NT2/D1 (cell line): ENCODE measurements at regions not wholly inside any gene's neighbourhood (a gene's known extent, or its start where the extent isn't known, plus 50 kb on each side); places are given as distances from the start of the nearest gene placed in this dataset.

Experiments used
- YY1 ChIP-seq: IDR thresholded peaks from 2 replicates; pipeline ENCODE4 v1.6.1; 2011; ENCODE audit not compliant: insufficient read length, insufficient read depth
- ZNF274 ChIP-seq: IDR thresholded peaks from 2 replicates; pipeline ENCODE4 v1.6.1; 2011; ENCODE audit warnings: mild to moderate bottlenecking, low read depth, low read length

DNA sequence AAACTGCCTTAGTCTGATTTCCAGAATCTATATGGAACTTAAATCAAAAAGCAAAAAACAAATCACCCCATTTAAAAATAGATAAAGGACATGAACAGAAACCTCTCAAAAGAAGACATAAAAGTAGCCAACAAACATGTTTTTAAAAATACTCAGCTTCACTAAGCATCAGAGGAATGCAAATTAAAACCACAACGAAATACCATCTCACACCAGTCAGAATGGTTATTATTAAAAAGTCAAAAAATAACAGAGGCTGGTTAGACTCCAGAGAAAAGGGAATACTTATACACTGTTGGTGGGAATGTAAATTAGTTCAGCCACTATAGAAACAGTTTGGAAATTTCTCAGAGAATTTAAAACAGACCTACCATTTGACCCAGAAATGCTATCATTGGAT, 367.9 kb downstream of the ZIC4 start:
- TF ChIP-seq YY1 (no peak), ZNF274 (no peak)
